ENCODE measurements at regions not wholly inside any gene's neighbourhood (a gene's known extent, or its start where the extent isn't known, plus 50 kb on each side); places are given as distances from the start of the nearest gene placed in this dataset.

GRCh38 chr6:4345543-4345942, 210.2 kb upstream of the ECI2 start:
- no peak overlapping the region for H3K27ac ChIP-seq (ENCODE audit: extremely low read depth, low read depth, low read length)
- in situ Hi-C loops (cut with MboI) = no loop called here
- H4K20me1 ChIP-seq (replicated peaks; ENCODE audit: control insufficient read depth, insufficient read depth, low read length) = no peaks in the 10 kb centered on the region
- no peak for ATAC-seq
- TF ChIP-seq GABPA (tag; conservative IDR thresholded peaks at IDR 0.05; ENCODE audit: low read depth) (peak; percentile 47), ESRRB (CRISPR knock-in tag; IDR thresholded peaks at IDR 0.05; ENCODE audit: borderline replicate concordance) (no peak), RAD21 (CRISPR knock-in tag; conservative IDR thresholded peaks at IDR 0.05 in 1 of 2, IDR thresholded peaks at IDR 0.05 in 1 of 2) (0 out of 4 replicates have a peak, but pooled peaks of 1 of the 2 experiments have one; percentile 6), NFIC (IDR thresholded peaks at IDR 0.05) (peak; percentile 68), STAT5B (CRISPR knock-in tag; IDR thresholded peaks at IDR 0.05) (no peak), NR2C2 (CRISPR knock-in tag; IDR thresholded peaks at IDR 0.05) (no peak), NR2C2 (tag; IDR thresholded peaks at IDR 0.05) (peak; percentile 78; the same call in 1 of the 2 replicates), BRCA1 (IDR thresholded peaks at IDR 0.05) (no peak), BRCA1 (CRISPR knock-in tag; IDR thresholded peaks at IDR 0.05) (no peak), NFYB (IDR thresholded peaks at IDR 0.05; ENCODE audit: extremely low read depth, insufficient read length) (no peak), ARID2 (IDR thresholded peaks at IDR 0.05) (no peak), FOS (IDR thresholded peaks at IDR 0.05; ENCODE audit: extremely low read depth, insufficient read length) (no peak), RBM14 (IDR thresholded peaks at IDR 0.05; ENCODE audit: borderline replicate concordance, insufficient read depth, low read depth, low read length) (no peak), NR2C1 (IDR thresholded peaks at IDR 0.05) (no peak), NR2C1 (tag; IDR thresholded peaks at IDR 0.05) (peak; percentile 70)
- no peaks in the 10 kb centered on the region for H3K36me3 ChIP-seq (ENCODE audit: control insufficient read depth, insufficient read depth, low read length)
- 5% methylated on average over 3 of the region's 3 CpGs for WGBS (ENCODE audit: insufficient coverage, low coverage, missing lambda C conversion rate)
- peak in 1 of 4 experiments; percentile 14 for DNase-seq (ENCODE audit: extremely low read depth in 1 of 4, low spot score in 3 of 4)
- no peaks in the 10 kb centered on the region for H3K79me2 ChIP-seq (ENCODE audit: control insufficient read depth, insufficient read depth, low read length)
- no peaks in the 10 kb centered on the region for H3K9me3 ChIP-seq (replicated peaks; ENCODE audit: control insufficient read depth, insufficient read depth, low read depth, low read length)
- intact Hi-C loops (cut with micrococcal nuclease) = no loop called here
- no peaks in the 10 kb centered on the region for H3K4me1 ChIP-seq (replicated peaks in 1 of 2; ENCODE audit: control insufficient read depth in 2 of 2, insufficient read depth in 2 of 2, low read length in 2 of 2)
- ChIA-PET CTCF (ENCODE audit: low intra/inter-chr PET ratio) (no interaction called here), POLR2A (interaction anchor here (1.0 to 2.0 kb wide), 3 partner anchors 15 to 31 kb away, joined by 3 to 4 read pairs (median 4); no protein-coding TSS in a partner anchor)
- peaks cover 28 to 64% of the 10 kb centered on the region in 2 experiments; a peak in 4 of 5 replicates for H3K27me3 ChIP-seq (ENCODE audit: control insufficient read depth in 2 of 2, insufficient read depth in 2 of 2, low read length in 2 of 2)
- H3K4me3 ChIP-seq = no peak overlapping the region
- no peak overlapping the region for H2AFZ ChIP-seq (ENCODE audit: low read depth, low read length)
- FAIRE-seq = no peak
- H3K4me2 ChIP-seq (ENCODE audit: insufficient read depth, low read length) = peak overlapping the region; percentile 16; the same call in 1 of the 2 replicates
- H3K9ac ChIP-seq (ENCODE audit: insufficient read depth in 1 of 2, low read depth in 2 of 2, low read length in 2 of 2) = no peak overlapping the region
- H3K9me1 ChIP-seq (ENCODE audit: control insufficient read depth, insufficient read depth, low read length) = no peaks in the 10 kb centered on the region
- BruUV-seq (replicated peaks) = no TSS peak

Data from K562 (cell line).